HG02798 (cell line): ENCODE measurements at regions not wholly inside any gene's neighbourhood (a gene's known extent, or its start where the extent isn't known, plus 50 kb on each side); places are given as distances from the start of the nearest gene placed in this dataset.

Source experiments
- ATAC-seq: cut with Tn5 transposase; IDR thresholded peaks from one replicate; pipeline ENCODE4 v1.9.1; 2021; ENCODE audit warnings: mild to moderate bottlenecking; ENCODE audit not compliant: unreplicated experiment, poor library complexity

- peak; percentile 48 for ATAC-seq
These were observed 362.3 kb downstream of the FIGN start for GRCh38 chr2:163373496-163373895.

GRCh38 chr2:163370169-163370886 lies 365.5 kb downstream of the FIGN start:
- no peak for ATAC-seq

- ATAC-seq: no peak
These were observed 366.7 kb downstream of the FIGN start for GRCh38 chr2:163369111-163369510.

- ATAC-seq: no peak
These were observed 367.2 kb downstream of the FIGN start for GRCh38 chr2:163368655-163369054.

GRCh38 chr2:163367825-163368582 lies 367.8 kb downstream of the FIGN start:
- ATAC-seq: no peak

GRCh38 chr2:163364736-163365135 lies 371.1 kb downstream of the FIGN start:
- no peak for ATAC-seq

GRCh38 chr2:163353551-163353950 lies 382.3 kb downstream of the FIGN start:
- no peak for ATAC-seq

GRCh38 chr2:163351966-163352365 lies 383.8 kb downstream of the FIGN start:
- no peak for ATAC-seq

GRCh38 chr2:163351143-163351542 lies 384.7 kb downstream of the FIGN start:
- no peak for ATAC-seq

- no peak for ATAC-seq
These were observed 386.9 kb downstream of the FIGN start for GRCh38 chr2:163348857-163349380.

- ATAC-seq: no peak
These were observed 387.6 kb downstream of the FIGN start for GRCh38 chr2:163347982-163348856.

- peak; percentile 84 for ATAC-seq
These were observed 389.8 kb downstream of the FIGN start for GRCh38 chr2:163345795-163346573.

GRCh38 chr2:163343316-163343715 lies 392.5 kb downstream of the FIGN start:
- ATAC-seq: no peak

- ATAC-seq: no peak
These were observed 394.4 kb downstream of the FIGN start for GRCh38 chr2:163341426-163341825.

- ATAC-seq: no peak
These were observed 397.5 kb downstream of the FIGN start for GRCh38 chr2:163338270-163338669.

- ATAC-seq: no peak
These were observed 411.1 kb downstream of the FIGN start for GRCh38 chr2:163324677-163325076.

- ATAC-seq: no peak
These were observed 416.8 kb downstream of the FIGN start for GRCh38 chr2:163319006-163319405.

GRCh38 chr2:163314712-163315111 lies 421.1 kb downstream of the FIGN start:
- ATAC-seq: no peak

GRCh38 chr2:163312713-163313112 lies 423.1 kb downstream of the FIGN start:
- ATAC-seq: no peak

- no peak for ATAC-seq
These were observed 429.2 kb downstream of the FIGN start for GRCh38 chr2:163306647-163307046.
